HS-27A (cell line): ENCODE measurements at regions not wholly inside any gene's neighbourhood (a gene's known extent, or its start where the extent isn't known, plus 50 kb on each side); places are given as distances from the start of the nearest gene placed in this dataset.
"Not testable (repeated sequence)": the region's sequence is repeated elsewhere in the genome, so short reads cannot be mapped to it uniquely, and the experiment has no call there.

ENCODE experiments used
- DNase-seq: peaks from one replicate; pipeline ENCODE4 v3.0.0-alpha.2; 2012; ENCODE audit warnings: low read depth, missing footprints

- no peak for DNase-seq
Measured at GRCh38 chr1:229133811-229134210, 137.1 kb upstream of the RAB4A start.

GRCh38 chr1:229134381-229135217, 136.3 kb upstream of the RAB4A start:
- not testable (repeated sequence) for DNase-seq

GRCh38 chr1:229135773-229136172, 135.1 kb upstream of the RAB4A start:
- no peak for DNase-seq

- no peak for DNase-seq
Measured at GRCh38 chr1:229136822-229137221, 134.1 kb upstream of the RAB4A start.

- no peak for DNase-seq
Measured at GRCh38 chr1:229137271-229137670, 133.6 kb upstream of the RAB4A start.

- no peak for DNase-seq
Measured at GRCh38 chr1:229138058-229138457, 132.9 kb upstream of the RAB4A start.

- DNase-seq: no peak
Measured at GRCh38 chr1:229139331-229140118, 131.4 kb upstream of the RAB4A start.

GRCh38 chr1:229140119-229140396, 130.9 kb upstream of the RAB4A start:
- no peak for DNase-seq

- no peak for DNase-seq
Measured at GRCh38 chr1:229141271-229141670, 129.6 kb upstream of the RAB4A start.

- DNase-seq: no peak
Measured at GRCh38 chr1:229141689-229142377, 129.1 kb upstream of the RAB4A start.

GRCh38 chr1:229142471-229142870, 128.4 kb upstream of the RAB4A start:
- no peak for DNase-seq

- no peak for DNase-seq
Measured at GRCh38 chr1:229146647-229147046, 124.3 kb upstream of the RAB4A start.

GRCh38 chr1:229147072-229147471, 123.8 kb upstream of the RAB4A start:
- DNase-seq: no peak

- no peak for DNase-seq
Measured at GRCh38 chr1:229148041-229148671, 122.8 kb upstream of the RAB4A start.

GRCh38 chr1:229148743-229149142, 122.2 kb upstream of the RAB4A start:
- no peak for DNase-seq

- no peak for DNase-seq
Measured at GRCh38 chr1:229149435-229149834, 121.5 kb upstream of the RAB4A start.

- DNase-seq: no peak
Measured at GRCh38 chr1:229150518-229150917, 120.4 kb upstream of the RAB4A start.

GRCh38 chr1:229151412-229151811, 119.5 kb upstream of the RAB4A start:
- DNase-seq: not testable (repeated sequence)

GRCh38 chr1:229152311-229152710, 118.6 kb upstream of the RAB4A start:
- DNase-seq: no peak

GRCh38 chr1:229153955-229154548, 116.9 kb upstream of the RAB4A start:
- DNase-seq: no peak

- no peak for DNase-seq
Measured at GRCh38 chr1:229154811-229155210, 116.1 kb upstream of the RAB4A start.

- no peak for DNase-seq
Measured at GRCh38 chr1:229155472-229155871, 115.4 kb upstream of the RAB4A start.
